ENCODE measurements at regions not wholly inside any gene's neighbourhood (a gene's known extent, or its start where the extent isn't known, plus 50 kb on each side); places are given as distances from the start of the nearest gene placed in this dataset.
"Not testable (repeated sequence)": the region's sequence is repeated elsewhere in the genome, so short reads cannot be mapped to it uniquely, and the experiment has no call there.

GRCh38 chr3:34078418-34078817 lies 280.0 kb downstream of the PDCD6IP start:
- no peak for DNase-seq (ENCODE audit: extremely low spot score)
- ChIA-PET CTCF (no interaction called here), POLR2A (no interaction called here)
- TF ChIP-seq, protein P1, sequence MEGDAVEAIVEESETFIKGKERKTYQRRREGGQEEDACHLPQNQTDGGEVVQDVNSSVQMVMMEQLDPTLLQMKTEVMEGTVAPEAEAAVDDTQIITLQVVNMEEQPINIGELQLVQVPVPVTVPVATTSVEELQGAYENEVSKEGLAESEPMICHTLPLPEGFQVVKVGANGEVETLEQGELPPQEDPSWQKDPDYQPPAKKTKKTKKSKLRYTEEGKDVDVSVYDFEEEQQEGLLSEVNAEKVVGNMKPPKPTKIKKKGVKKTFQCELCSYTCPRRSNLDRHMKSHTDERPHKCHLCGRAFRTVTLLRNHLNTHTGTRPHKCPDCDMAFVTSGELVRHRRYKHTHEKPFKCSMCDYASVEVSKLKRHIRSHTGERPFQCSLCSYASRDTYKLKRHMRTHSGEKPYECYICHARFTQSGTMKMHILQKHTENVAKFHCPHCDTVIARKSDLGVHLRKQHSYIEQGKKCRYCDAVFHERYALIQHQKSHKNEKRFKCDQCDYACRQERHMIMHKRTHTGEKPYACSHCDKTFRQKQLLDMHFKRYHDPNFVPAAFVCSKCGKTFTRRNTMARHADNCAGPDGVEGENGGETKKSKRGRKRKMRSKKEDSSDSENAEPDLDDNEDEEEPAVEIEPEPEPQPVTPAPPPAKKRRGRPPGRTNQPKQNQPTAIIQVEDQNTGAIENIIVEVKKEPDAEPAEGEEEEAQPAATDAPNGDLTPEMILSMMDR (IDR thresholded peaks at IDR 0.05; ENCODE audit: control extremely low read depth, extremely low read depth, low read depth, missing control alignments): no peak

- CTCF ChIA-PET; POLR2A ChIA-PET; DNase-seq (ENCODE audit: extremely low spot score): not testable (repeated sequence)
Measured at GRCh38 chr3:34079849-34080248, 281.4 kb downstream of the PDCD6IP start.

- CTCF ChIA-PET: interaction anchor here (0.8 kb wide), 1 partner anchor 17 kb away, joined by 3 read pairs; no protein-coding TSS in a partner anchor
- POLR2A ChIA-PET; DNase-seq (ENCODE audit: extremely low spot score): not testable (repeated sequence)
Measured at GRCh38 chr3:34090379-34090778, 291.9 kb downstream of the PDCD6IP start.

- DNase-seq (ENCODE audit: extremely low spot score): no peak
- ChIA-PET CTCF (interaction anchor here (0.8 kb wide), 1 partner anchor 16 kb away, joined by 3 read pairs; no protein-coding TSS in a partner anchor), POLR2A (no interaction called here)
- TF ChIP-seq, protein P1 (IDR thresholded peaks at IDR 0.05; ENCODE audit: control extremely low read depth, extremely low read depth, low read depth, missing control alignments): no peak
Measured at GRCh38 chr3:34090876-34091275, 292.4 kb downstream of the PDCD6IP start.

- CTCF ChIA-PET: interaction anchor here (0.9 to 1.1 kb wide), 2 partner anchors 13 to 15 kb away, joined by 3 to 4 read pairs; no protein-coding TSS in a partner anchor
- POLR2A ChIA-PET; DNase-seq (ENCODE audit: extremely low spot score): not testable (repeated sequence)
Measured at GRCh38 chr3:34094280-34094679, 295.9 kb downstream of the PDCD6IP start.

DNA sequence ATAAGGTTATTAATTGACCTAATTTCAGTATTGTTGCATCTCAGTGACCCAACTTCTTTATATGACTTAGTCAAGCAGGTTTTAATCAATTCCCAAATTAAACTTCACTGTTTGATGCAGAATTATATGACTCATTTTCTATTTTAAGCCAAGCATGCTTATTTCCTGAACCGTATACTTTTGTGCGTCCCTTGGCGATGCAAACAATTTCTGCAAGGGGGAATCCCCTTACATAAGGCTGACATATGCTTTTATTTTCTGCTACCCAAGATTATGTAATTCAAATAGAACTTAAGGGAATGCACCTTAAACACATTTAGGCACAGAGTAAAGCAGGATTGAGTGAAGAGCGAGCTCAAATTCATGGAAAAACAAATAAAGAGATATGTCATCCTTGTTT lies 303.9 kb downstream of the PDCD6IP start:
- POLR2A ChIA-PET: no interaction called here
- CTCF ChIA-PET: interaction anchor here (1.0 to 1.5 kb wide), 3 partner anchors 37 to 219 kb away, joined by 3 read pairs; no protein-coding TSS in a partner anchor
- no peak for DNase-seq (ENCODE audit: extremely low spot score)
- TF ChIP-seq, protein P1 (IDR thresholded peaks at IDR 0.05; ENCODE audit: control extremely low read depth, extremely low read depth, low read depth, missing control alignments): no peak

GRCh38 chr3:34106379-34106778 lies 307.9 kb downstream of the PDCD6IP start:
- ChIA-PET CTCF (interaction anchor here (0.6 to 2.2 kb wide), 17 partner anchors 8 to 693 kb away, joined by 3 to 11 read pairs (median 4); no protein-coding TSS in a partner anchor), POLR2A (no interaction called here)
- TF ChIP-seq, protein P1 (IDR thresholded peaks at IDR 0.05; ENCODE audit: control extremely low read depth, extremely low read depth, low read depth, missing control alignments): no peak

DNA sequence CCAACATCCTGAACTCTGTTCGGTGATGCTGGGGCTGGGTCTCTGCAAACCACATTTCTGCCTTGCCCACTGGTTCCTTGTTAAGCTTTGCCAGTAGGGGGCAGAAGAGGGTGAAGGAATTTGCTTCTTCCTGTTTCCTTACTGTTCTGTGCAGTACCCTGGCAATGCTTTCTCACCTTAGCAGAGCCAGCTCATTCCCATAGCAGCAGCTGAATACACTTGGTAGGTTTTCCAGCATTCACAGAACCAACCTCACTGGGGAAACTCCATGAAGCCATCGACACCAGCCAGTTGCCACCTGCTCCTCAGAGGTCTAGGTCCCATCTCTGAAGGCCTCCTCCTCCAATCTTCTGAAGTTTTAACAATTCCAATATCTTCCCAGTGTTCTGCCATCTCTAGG lies 308.4 kb downstream of the PDCD6IP start:
- POLR2A ChIA-PET: no interaction called here
- CTCF ChIA-PET: interaction anchor here (0.6 to 2.2 kb wide), 19 partner anchors 8 to 692 kb away, joined by 3 to 11 read pairs (median 4); no protein-coding TSS in a partner anchor
- TF ChIP-seq, protein P1 (IDR thresholded peaks at IDR 0.05; ENCODE audit: control extremely low read depth, extremely low read depth, low read depth, missing control alignments): peak; percentile 61
- peak; percentile 20 for DNase-seq (ENCODE audit: extremely low spot score)

More at GRCh38 chr3:34106379-34106778, 307.9 kb downstream of the PDCD6IP start:
- no peak for DNase-seq (ENCODE audit: extremely low spot score)
